NCI-H2107 (cell line): ENCODE measurements at regions not wholly inside any gene's neighbourhood (a gene's known extent, or its start where the extent isn't known, plus 50 kb on each side); places are given as distances from the start of the nearest gene placed in this dataset.
"Not testable (repeated sequence)": the region's sequence is repeated elsewhere in the genome, so short reads cannot be mapped to it uniquely, and the experiment has no call there.

Source experiments
- DNase-seq: peaks from one replicate; lab custom pipeline; 2025; lab: John Stamatoyannopoulos, UW

DNA sequence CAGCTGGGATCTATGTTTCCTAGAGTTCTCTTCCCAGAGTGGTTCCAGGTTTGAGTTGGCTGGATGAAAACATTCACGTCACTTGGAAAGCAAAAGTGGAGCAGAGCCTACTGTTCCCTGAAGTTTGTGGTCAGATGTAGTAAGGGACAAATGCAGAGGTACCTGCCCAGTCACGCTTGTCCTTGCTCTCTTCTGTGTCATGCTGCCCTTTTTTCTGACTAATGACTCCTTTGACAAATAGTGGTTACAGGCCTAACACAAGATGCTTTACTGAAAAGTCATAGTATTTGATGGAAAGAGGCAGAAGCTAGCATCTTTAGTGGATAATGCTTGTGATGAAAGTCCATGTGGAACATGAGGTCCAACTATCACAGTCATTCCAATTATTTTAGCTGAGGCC lies 881.4 kb upstream of the B3GALT2 start:
- DNase-seq, result no peak

- DNase-seq, result no peak
Measured at GRCh38 chr1:194062962-194063361, 876.5 kb upstream of the B3GALT2 start.

- no peak for DNase-seq
Measured at GRCh38 chr1:194062526-194062925, 876.1 kb upstream of the B3GALT2 start.

DNA sequence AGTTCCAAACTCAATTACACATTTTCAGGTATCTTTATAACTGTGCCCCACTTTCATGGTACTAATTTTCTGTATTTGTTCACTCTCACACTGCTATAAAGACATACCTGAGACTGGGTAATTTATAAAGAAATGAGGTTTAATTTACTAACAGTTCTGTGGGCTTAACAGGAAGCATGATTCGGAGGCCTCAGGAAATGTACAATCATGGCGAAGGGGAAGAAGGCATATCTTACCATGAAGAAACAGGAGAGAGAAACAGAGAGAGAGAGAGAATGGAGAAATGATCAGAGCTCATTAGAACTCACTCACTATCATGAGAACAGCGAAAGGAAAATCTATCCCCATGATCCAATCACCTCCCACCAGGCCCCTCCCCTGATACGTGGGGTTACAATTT lies 874.1 kb upstream of the B3GALT2 start:
- DNase-seq, result no peak

DNA sequence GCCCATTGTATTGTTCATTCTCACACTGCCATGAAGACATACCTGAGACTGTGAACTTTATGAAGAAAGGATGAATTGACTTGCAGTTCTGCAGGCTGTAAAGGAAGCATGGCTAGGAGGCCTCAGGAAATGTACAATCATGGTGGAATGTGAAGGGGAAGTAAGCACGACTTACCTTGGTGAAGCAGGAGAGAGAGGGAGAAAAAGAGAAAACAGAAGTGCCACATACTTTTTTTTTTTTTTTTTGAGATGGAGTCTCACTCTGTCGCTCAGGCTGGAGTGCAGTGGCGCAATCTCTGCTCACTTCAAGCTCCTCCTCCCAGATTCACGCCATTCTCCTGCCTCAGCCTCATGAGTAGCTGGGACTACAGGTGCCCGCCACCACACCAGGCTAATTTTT lies 871.9 kb upstream of the B3GALT2 start:
- DNase-seq, result not testable (repeated sequence)

GRCh38 chr1:194056169-194056568 lies 869.8 kb upstream of the B3GALT2 start:
- no peak for DNase-seq

DNA sequence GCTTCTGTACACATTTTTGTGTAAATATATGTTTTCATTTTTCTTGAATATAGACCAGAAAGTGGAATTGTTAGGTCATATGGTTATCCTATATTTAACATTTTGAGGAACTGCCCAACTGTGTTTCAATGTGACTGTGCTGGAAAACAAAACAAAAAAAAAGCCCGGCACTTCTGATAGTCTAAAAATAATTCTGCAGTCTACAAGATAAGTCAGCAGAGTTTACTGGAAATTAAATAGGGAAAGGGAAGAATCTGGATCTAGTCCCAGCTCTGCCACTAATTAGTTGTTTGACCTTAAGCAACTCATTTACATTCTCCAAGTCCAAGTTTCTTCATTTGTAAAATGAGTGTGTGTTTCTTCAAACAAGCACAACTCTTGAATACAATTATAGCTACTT lies 869.1 kb upstream of the B3GALT2 start:
- DNase-seq, result no peak

GRCh38 chr1:194052514-194053338 lies 866.3 kb upstream of the B3GALT2 start:
- no peak for DNase-seq

GRCh38 chr1:194047921-194048320 lies 861.5 kb upstream of the B3GALT2 start:
- no peak for DNase-seq

- DNase-seq, result no peak
Measured at GRCh38 chr1:194047206-194047605, 860.8 kb upstream of the B3GALT2 start.

DNA sequence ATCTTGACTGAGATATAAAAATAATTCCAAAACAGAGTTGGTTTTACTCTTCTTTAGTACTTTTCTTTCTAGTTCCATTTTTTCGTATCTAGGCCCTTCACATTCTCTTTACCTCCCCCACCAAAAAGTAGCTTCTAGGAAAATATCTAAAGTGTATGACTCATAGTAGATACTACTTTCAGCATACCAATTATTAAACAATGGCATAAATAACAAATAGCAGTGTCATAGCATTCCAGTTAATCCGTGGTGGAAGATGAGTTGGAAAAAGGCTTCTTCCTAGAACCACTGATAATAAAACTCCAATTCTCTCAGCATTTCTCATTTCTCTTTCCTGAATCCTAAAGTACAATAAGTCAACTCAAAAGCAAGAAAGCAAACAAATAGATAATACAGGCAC lies 859.0 kb upstream of the B3GALT2 start:
- DNase-seq, result no peak

DNA sequence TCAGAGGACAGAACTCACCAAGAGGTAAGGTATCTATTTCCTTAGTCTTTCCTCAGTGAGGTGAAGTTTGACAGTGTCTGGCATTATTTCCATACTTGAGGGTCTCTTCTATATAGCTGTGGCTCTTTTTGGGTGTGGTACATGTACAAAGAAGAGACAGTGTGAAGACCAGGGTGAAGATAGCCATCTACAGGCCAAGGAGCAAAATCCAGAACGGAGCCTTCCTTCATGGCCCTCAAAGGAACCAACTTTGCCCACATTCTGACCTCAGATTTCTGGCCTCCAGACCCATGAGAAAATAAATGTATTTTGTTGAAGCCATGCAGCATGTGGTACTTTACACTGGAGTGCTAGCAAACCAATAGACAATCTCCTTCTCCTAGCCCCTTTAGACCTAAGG lies 858.5 kb upstream of the B3GALT2 start:
- DNase-seq, result no peak

GRCh38 chr1:194043984-194044755 lies 857.8 kb upstream of the B3GALT2 start:
- no peak for DNase-seq

- DNase-seq, result no peak
Measured at GRCh38 chr1:194042736-194043135, 856.3 kb upstream of the B3GALT2 start.

DNA sequence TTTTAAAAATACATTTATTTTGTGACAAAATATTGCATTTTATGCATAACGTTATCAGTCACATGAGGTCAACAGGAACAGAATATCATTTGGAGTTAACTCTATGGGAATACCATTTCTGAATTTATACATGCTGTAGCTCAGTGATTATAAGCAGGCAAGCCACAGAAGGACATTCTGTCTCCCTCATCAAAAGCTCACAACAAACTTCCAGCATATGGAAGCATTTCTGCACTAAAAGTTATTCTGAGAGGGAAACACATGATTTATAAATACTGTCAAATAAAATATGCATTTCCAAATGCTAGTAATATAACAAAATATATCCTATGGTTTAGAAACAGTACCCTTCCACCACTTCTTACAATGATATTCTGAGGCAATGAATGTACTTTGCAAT lies 854.1 kb upstream of the B3GALT2 start:
- no peak for DNase-seq

DNA sequence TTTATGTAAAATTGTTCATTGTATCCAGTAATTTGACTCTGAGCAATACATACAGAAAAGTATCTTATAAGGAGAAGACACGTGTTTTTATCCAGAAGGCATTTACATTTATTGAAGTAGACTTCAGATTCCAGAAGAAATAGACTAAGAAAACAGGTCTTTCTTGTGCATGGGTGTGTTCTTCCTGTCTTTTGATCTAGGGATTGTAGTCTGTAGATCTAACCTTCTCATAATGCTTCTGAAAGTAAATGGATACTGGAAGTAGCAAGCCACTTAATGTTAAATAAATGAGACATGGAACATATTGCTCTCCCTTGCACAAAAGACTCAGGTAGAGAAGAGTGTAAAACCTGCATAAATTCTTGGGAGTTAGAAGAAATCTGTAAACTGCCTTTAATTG lies 853.2 kb upstream of the B3GALT2 start:
- DNase-seq, result no peak

- no peak for DNase-seq
Measured at GRCh38 chr1:194033646-194034045, 847.2 kb upstream of the B3GALT2 start.

- no peak for DNase-seq
Measured at GRCh38 chr1:194028002-194028401, 841.6 kb upstream of the B3GALT2 start.

- no peak for DNase-seq
Measured at GRCh38 chr1:194026422-194026821, 840.0 kb upstream of the B3GALT2 start.

DNA sequence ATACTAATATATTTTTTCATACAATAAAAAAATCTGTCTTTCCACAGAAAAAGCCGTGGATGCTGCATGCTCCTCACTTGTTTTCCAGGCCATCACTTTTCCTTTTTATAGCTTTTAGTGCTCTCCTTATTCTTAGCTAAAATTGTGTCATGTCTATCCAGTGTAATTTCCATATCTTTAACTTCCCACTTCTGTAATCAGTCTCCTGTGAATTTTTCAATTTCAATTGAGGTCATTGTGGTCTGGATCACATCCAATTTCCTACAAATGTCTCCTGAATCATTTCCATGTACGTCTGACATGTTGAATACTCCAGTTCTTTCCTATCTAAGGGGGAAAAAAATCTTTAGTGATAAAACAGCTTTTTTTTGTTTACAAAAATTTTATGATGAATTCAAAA lies 838.2 kb upstream of the B3GALT2 start:
- DNase-seq, result peak; percentile 53

- no peak for DNase-seq
Measured at GRCh38 chr1:194014014-194014413, 827.6 kb upstream of the B3GALT2 start.

DNA sequence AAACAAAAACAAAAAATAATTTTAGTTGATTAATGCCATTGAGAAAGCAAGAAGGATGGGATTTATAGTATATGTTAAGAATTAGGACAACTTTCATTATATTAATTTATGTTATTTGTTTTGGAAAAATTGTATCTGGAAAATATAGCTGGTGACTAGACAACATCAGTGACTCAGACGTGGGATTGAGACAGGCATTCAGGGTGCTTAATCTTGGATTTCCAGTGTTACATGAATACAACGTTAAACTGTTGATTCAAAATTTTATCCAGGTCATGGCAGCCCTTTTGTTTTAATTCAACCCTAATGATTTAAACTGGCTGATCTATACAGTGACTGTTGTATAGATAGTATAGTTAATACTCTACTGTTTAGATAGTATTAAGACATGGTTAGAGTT lies 827.1 kb upstream of the B3GALT2 start:
- no peak for DNase-seq

DNA sequence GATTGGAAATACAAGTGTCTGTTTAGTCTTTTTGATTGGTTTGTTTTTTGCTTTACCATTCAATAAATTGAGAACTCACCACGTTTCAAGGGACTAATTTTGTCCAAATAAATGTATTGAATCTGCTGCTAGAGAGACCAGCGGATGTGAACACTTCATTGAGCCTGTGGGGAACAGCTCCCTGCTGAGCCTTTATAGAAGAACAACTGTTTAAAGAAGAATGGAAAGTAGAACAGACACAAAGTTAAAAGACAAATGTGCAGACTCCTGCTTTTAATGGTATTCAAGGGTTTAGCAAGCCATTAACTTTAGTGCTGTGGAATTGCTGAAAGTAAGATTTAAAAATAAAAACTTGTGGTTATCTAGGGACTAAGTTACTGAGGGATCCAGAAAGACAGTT lies 817.7 kb upstream of the B3GALT2 start:
- DNase-seq, result no peak
